ENCODE measurements at regions not wholly inside any gene's neighbourhood (a gene's known extent, or its start where the extent isn't known, plus 50 kb on each side); places are given as distances from the start of the nearest gene placed in this dataset.

DNA sequence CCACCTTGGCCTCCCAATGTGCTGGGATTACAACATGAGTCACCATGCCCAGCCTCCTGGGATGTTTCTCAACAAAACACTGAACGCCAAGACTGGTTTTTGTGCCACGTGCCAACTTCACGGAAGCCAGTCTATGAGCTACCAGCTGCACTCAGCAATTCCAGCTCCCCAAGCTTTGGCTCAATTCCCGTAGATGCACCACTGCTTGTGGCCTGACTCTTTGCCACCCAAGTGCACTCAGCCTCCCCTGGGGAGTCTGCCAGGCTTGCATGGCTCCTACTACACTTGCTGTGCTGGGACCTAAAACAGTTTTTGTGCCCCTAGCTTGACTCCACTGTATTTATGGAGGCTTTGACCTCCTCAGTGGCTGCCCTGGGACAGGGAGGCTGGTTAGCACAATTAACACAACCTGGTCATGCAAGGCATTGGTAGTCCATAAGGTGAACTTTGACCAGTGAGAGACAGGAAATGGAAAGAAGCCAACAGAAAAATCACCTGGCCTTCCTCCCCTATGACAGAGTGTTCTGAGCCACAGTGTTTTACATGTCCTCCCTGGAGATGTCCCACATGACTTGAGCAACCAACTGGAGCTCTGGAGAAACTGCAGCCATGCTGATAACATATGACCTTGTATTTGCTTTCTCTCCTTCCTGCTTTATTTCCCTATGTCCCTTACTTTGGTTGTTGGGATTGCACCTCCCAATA is 1173.1 kb downstream of the UQCRFS1 start:
- no peaks in the 10 kb centered on the region for H3K9me2 ChIP-seq (replicated peaks; ENCODE audit: low read depth, low read length)
- TF ChIP-seq CTCF (conservative IDR thresholded peaks at IDR 0.05; ENCODE audit: low read length) (no peak), EZH2phosphoT487 (IDR thresholded peaks at IDR 0.05; ENCODE audit: borderline replicate concordance) (no peak)

DNA sequence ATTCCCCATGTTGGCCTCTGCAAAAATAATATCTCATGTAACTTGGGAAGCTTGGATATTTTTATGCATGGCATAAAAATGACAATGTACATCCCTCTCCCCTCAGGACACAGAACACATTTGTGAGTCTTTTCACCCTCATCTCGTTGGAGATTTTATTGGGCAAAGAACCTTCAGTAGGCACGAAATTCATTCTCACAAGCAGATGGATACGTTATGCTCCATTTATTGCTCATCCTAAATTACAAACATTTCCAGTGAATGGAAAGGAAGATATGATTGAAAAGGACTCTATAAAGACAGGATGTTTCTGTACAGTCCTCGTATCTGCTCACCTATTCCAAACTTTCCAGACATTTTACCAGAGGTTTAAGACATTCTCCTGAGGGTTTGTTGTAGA is 1175.8 kb downstream of the UQCRFS1 start:
- no peaks in the 10 kb centered on the region; the same call in 1 of the 2 replicates for H3K9me3 ChIP-seq (ENCODE audit: insufficient read depth, low read depth, low read length)
- H3F3A ChIP-seq (ENCODE audit: low read depth), result no peaks in the 10 kb centered on the region
- H3K36me3 ChIP-seq (ENCODE audit: insufficient read depth, low read length), result no peaks in the 10 kb centered on the region
- no peaks in the 10 kb centered on the region for H4K20me1 ChIP-seq (ENCODE audit: insufficient read depth, low read length, poor library complexity, severe bottlenecking)
- no peak overlapping the region for H3K4me2 ChIP-seq (ENCODE audit: low read depth, low read length, poor library complexity, severe bottlenecking)
- no peaks in the 10 kb centered on the region for H3K79me2 ChIP-seq (ENCODE audit: insufficient read depth, low read length)
- no peaks in the 10 kb centered on the region for H3K9me2 ChIP-seq (replicated peaks; ENCODE audit: low read depth, low read length)
- no peak overlapping the region for H3K9ac ChIP-seq (ENCODE audit: low read depth, low read length, poor library complexity, severe bottlenecking)
- no peaks in the 10 kb centered on the region for H3K4me1 ChIP-seq (ENCODE audit: insufficient read depth, low read length, poor library complexity, severe bottlenecking)
- no peaks in the 10 kb centered on the region for H3K27me3 ChIP-seq (ENCODE audit: insufficient read depth, low read length, poor library complexity, severe bottlenecking)
- H2AFZ ChIP-seq (ENCODE audit: low read length), result no peak overlapping the region
- H3K4me3 ChIP-seq (ENCODE audit: low read length, poor library complexity, severe bottlenecking), result no peak overlapping the region
- TF ChIP-seq EZH2phosphoT487 (IDR thresholded peaks at IDR 0.05; ENCODE audit: borderline replicate concordance) (no peak), CTCF (conservative IDR thresholded peaks at IDR 0.05; ENCODE audit: low read length) (no peak)

More for the DNA sequence above, 1173.1 kb downstream of the UQCRFS1 start:
- H4K20me1 ChIP-seq (ENCODE audit: insufficient read depth, low read length, poor library complexity, severe bottlenecking), result no peaks in the 10 kb centered on the region
- no peaks in the 10 kb centered on the region; the same call in 1 of the 2 replicates for H3K9me3 ChIP-seq (ENCODE audit: insufficient read depth, low read depth, low read length)
- H2AFZ ChIP-seq (ENCODE audit: low read length), result no peak overlapping the region
- no peaks in the 10 kb centered on the region for H3F3A ChIP-seq (ENCODE audit: low read depth)
- H3K4me3 ChIP-seq (ENCODE audit: low read length, poor library complexity, severe bottlenecking), result no peak overlapping the region
- H3K4me2 ChIP-seq (ENCODE audit: low read depth, low read length, poor library complexity, severe bottlenecking), result no peak overlapping the region
- no peak overlapping the region for H3K9ac ChIP-seq (ENCODE audit: low read depth, low read length, poor library complexity, severe bottlenecking)
- H3K79me2 ChIP-seq (ENCODE audit: insufficient read depth, low read length), result no peaks in the 10 kb centered on the region
- H3K27me3 ChIP-seq (ENCODE audit: insufficient read depth, low read length, poor library complexity, severe bottlenecking), result no peaks in the 10 kb centered on the region
- no peaks in the 10 kb centered on the region for H3K4me1 ChIP-seq (ENCODE audit: insufficient read depth, low read length, poor library complexity, severe bottlenecking)
- H3K36me3 ChIP-seq (ENCODE audit: insufficient read depth, low read length), result no peaks in the 10 kb centered on the region

DNA sequence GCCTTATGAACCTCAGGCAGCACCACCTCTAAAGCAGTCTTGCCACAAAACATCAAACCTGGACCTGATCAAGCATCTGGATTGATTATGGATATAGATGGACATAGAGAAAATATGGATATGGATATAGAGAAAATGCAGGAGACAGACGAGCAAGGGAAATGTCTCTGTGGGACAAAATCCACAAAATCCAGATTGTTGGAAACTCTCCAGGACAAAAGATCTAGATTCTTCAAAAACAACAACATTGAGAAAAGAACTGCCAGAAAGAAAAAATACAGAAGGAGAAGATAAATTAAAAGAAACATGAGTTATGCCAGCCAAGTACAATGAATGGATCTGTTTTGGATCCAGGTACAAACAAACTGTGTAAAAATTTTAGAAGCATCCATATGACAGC is 1176.5 kb downstream of the UQCRFS1 start:
- H3K4me1 ChIP-seq (ENCODE audit: insufficient read depth, low read length, poor library complexity, severe bottlenecking), result no peaks in the 10 kb centered on the region
- no peak overlapping the region for H3K9ac ChIP-seq (ENCODE audit: low read depth, low read length, poor library complexity, severe bottlenecking)
- no peaks in the 10 kb centered on the region for H3K27me3 ChIP-seq (ENCODE audit: insufficient read depth, low read length, poor library complexity, severe bottlenecking)
- no peaks in the 10 kb centered on the region; the same call in 1 of the 2 replicates for H3K9me3 ChIP-seq (ENCODE audit: insufficient read depth, low read depth, low read length)
- no peaks in the 10 kb centered on the region for H3K36me3 ChIP-seq (ENCODE audit: insufficient read depth, low read length)
- H3K79me2 ChIP-seq (ENCODE audit: insufficient read depth, low read length), result no peaks in the 10 kb centered on the region
- no peak overlapping the region for H2AFZ ChIP-seq (ENCODE audit: low read length)
- TF ChIP-seq EZH2phosphoT487 (IDR thresholded peaks at IDR 0.05; ENCODE audit: borderline replicate concordance), result no peak
- TF ChIP-seq CTCF (conservative IDR thresholded peaks at IDR 0.05; ENCODE audit: low read length), result no peak
- H3K4me3 ChIP-seq (ENCODE audit: low read length, poor library complexity, severe bottlenecking), result no peak overlapping the region
- H3K9me2 ChIP-seq (replicated peaks; ENCODE audit: low read depth, low read length), result no peaks in the 10 kb centered on the region
- no peaks in the 10 kb centered on the region for H3F3A ChIP-seq (ENCODE audit: low read depth)
- no peaks in the 10 kb centered on the region for H4K20me1 ChIP-seq (ENCODE audit: insufficient read depth, low read length, poor library complexity, severe bottlenecking)
- no peak overlapping the region for H3K4me2 ChIP-seq (ENCODE audit: low read depth, low read length, poor library complexity, severe bottlenecking)

Measured in Loucy (cell line).